Keratinocyte (primary cell): ENCODE measurements at regions not wholly inside any gene's neighbourhood (a gene's known extent, or its start where the extent isn't known, plus 50 kb on each side); places are given as distances from the start of the nearest gene placed in this dataset.

Experiments used
- DNase-seq: peaks from one replicate; pipeline ENCODE4 v3.0.0-alpha.2; 2011; ENCODE audit warnings: low read depth, missing footprints, low spot score
- FAIRE-seq: peaks from 2 replicates; lab custom pipeline; 2011; peaks lifted over from hg19 to GRCh38; lab: Jason Lieb, UNC
- H2AFZ ChIP-seq: 2 replicates; pipeline ENCODE4 v1.6.0; 2012; ENCODE audit warnings: low read length, control low read depth, inconsistent platforms; ENCODE audit not compliant: control insufficient read depth
- H3K27ac ChIP-seq: 2 replicates; pipeline ENCODE4 v1.5.1; 2011; ENCODE audit warnings: low read length; ENCODE audit not compliant: control insufficient read depth, insufficient read depth
- H3K27me3 ChIP-seq: 3 replicates; pipeline ENCODE4 v1.6.0; 2011; ENCODE audit warnings: low read length; ENCODE audit not compliant: control insufficient read depth, insufficient read depth; ENCODE audit errors: extremely low read depth
- H3K36me3 ChIP-seq, 2 experiments: 2 replicates in 1 of 2; 3 replicates in 1 of 2; pipeline ENCODE4 v1.5.1; 2011; ENCODE audit warnings: low read length in 2 of 2, mild to moderate bottlenecking in 1 of 2; ENCODE audit not compliant: control insufficient read depth in 2 of 2, insufficient read depth in 2 of 2; ENCODE audit errors: extremely low read depth in 1 of 2
- H3K4me1 ChIP-seq: 3 replicates; pipeline ENCODE4 v1.5.1; 2011; ENCODE audit warnings: low read length; ENCODE audit not compliant: control insufficient read depth, insufficient read depth; ENCODE audit errors: extremely low read depth
- H3K4me2 ChIP-seq: 3 replicates; pipeline ENCODE4 v1.6.0; 2011; ENCODE audit warnings: low read depth, low read length; ENCODE audit not compliant: control insufficient read depth, insufficient read depth; ENCODE audit errors: extremely low read depth
- H3K4me3 ChIP-seq, 3 experiments: fragments of 200-600 bp in 1 of 3; sonication (generic) in 1 of 3; 2 replicates in 2 of 3; 3 replicates in 1 of 3; pipeline ENCODE4 v1.5.1; 2011 to 2016; ENCODE audit warnings: low read length in 3 of 3, mild to moderate bottlenecking in 3 of 3, control low read depth in 2 of 3, inconsistent platforms in 1 of 3, low read depth in 1 of 3, mixed read lengths in 1 of 3, mixed run types in 1 of 3, moderate library complexity in 1 of 3; ENCODE audit not compliant: control insufficient read depth in 2 of 3, insufficient read depth in 2 of 3; ENCODE audit errors: extremely low read depth in 1 of 3
- H3K79me2 ChIP-seq: 2 replicates; pipeline ENCODE4 v1.6.0; 2012; ENCODE audit warnings: low read length; ENCODE audit not compliant: control insufficient read depth, insufficient read depth
- H3K9ac ChIP-seq: 3 replicates; pipeline ENCODE4 v1.6.0; 2011; ENCODE audit warnings: low read length; ENCODE audit not compliant: control insufficient read depth, insufficient read depth; ENCODE audit errors: extremely low read depth
- H3K9me1 ChIP-seq: 3 replicates; pipeline ENCODE4 v1.6.0; 2011; ENCODE audit warnings: low read length; ENCODE audit not compliant: control insufficient read depth, insufficient read depth; ENCODE audit errors: extremely low read depth
- H3K9me3 ChIP-seq: 2 replicates; pipeline ENCODE4 v1.5.1; 2012; ENCODE audit warnings: low read depth, low read length; ENCODE audit not compliant: control insufficient read depth
- H4K20me1 ChIP-seq: 3 replicates; pipeline ENCODE4 v1.6.0; 2011; ENCODE audit warnings: low read length; ENCODE audit not compliant: control insufficient read depth, insufficient read depth; ENCODE audit errors: extremely low read depth
- EZH2 ChIP-seq: IDR thresholded peaks from one replicate; pipeline ENCODE4 v1.6.1; 2012; ENCODE audit warnings: inconsistent platforms, mild to moderate bottlenecking, low read length, moderate library complexity
- dilution Hi-C: fragments of 300-500 bp; cut with MboI; formaldehyde crosslinking; loops from one replicate; pipeline ENCODE4 v1.7.0; 2020; ENCODE audit warnings: low sequenced_read_pairs; ENCODE audit not compliant: extremely low pct_ligation_motif_present
- TF ChIP-seq, protein P1 (sequence below), 3 experiments: IDR thresholded peaks in 1 of 3; conservative IDR thresholded peaks in 1 of 3; optimal IDR thresholded peaks in 1 of 3; 2 replicates in 2 of 3; 3 replicates in 1 of 3; pipeline versions ENCODE3 to v1.5.1; 2011; ENCODE audit warnings: low read length in 3 of 3, mild to moderate bottlenecking in 3 of 3, moderate library complexity in 2 of 3, control low read depth in 1 of 3, inconsistent platforms in 1 of 3; ENCODE audit not compliant: insufficient read depth in 2 of 3; ENCODE audit errors: extremely low read depth in 1 of 3

DNA sequence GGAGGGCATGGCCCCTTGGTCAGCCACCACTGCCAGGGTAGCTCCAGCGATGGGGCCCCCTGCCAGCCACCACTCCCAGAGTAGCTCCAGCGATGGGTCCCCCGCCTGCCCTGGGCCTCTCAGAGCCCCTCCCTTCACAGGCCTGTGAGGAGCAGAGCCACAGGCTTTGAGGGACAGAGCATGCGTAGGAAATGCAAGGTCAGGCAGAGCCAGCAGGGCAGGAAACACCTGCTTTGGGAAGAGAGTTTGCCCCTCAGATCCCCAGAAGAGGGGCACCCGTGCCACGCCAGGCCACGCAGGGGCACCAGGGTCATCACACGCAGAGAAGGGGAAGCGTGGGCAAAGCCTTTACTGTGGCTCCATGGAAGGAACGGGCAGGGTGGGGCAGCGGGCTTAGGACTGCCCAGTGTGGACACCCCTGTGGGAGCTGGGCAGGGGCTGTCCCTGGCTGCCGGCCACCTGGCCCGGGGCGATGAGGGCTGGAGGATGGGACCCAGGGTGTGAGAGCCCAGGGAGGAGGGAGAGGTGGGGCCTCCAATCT is 477.8 kb downstream of the BRD1 start:
- H2AFZ ChIP-seq, result no peak overlapping the region
- no peaks in the 10 kb centered on the region for H3K79me2 ChIP-seq
- DNase-seq, result no peak
- FAIRE-seq, result no peak
- no peak overlapping the region for H3K4me3 ChIP-seq
- no peak overlapping the region for H3K27ac ChIP-seq
- no peaks in the 10 kb centered on the region for H3K9me1 ChIP-seq
- no peaks in the 10 kb centered on the region for H4K20me1 ChIP-seq
- H3K27me3 ChIP-seq, result no peaks in the 10 kb centered on the region
- H3K9ac ChIP-seq, result no peak overlapping the region
- H3K36me3 ChIP-seq, result no peaks in the 10 kb centered on the region
- H3K9me3 ChIP-seq, result peaks cover 24% of the 10 kb centered on the region
- dilution Hi-C loops, result no loop called here
- H3K4me1 ChIP-seq, result no peaks in the 10 kb centered on the region
- no peak for TF ChIP-seq EZH2
- TF ChIP-seq, protein P1, sequence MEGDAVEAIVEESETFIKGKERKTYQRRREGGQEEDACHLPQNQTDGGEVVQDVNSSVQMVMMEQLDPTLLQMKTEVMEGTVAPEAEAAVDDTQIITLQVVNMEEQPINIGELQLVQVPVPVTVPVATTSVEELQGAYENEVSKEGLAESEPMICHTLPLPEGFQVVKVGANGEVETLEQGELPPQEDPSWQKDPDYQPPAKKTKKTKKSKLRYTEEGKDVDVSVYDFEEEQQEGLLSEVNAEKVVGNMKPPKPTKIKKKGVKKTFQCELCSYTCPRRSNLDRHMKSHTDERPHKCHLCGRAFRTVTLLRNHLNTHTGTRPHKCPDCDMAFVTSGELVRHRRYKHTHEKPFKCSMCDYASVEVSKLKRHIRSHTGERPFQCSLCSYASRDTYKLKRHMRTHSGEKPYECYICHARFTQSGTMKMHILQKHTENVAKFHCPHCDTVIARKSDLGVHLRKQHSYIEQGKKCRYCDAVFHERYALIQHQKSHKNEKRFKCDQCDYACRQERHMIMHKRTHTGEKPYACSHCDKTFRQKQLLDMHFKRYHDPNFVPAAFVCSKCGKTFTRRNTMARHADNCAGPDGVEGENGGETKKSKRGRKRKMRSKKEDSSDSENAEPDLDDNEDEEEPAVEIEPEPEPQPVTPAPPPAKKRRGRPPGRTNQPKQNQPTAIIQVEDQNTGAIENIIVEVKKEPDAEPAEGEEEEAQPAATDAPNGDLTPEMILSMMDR (optimal IDR thresholded peaks at IDR 0.05 in 1 of 3, IDR thresholded peaks at IDR 0.05 in 1 of 3, conservative IDR thresholded peaks at IDR 0.05 in 1 of 3; ENCODE audit: extremely low read depth in 1 of 3, insufficient read depth in 2 of 3, low read length in 3 of 3), result no peak
- H3K4me2 ChIP-seq, result no peak overlapping the region

- no peak for DNase-seq
- H3K9ac ChIP-seq, result no peak overlapping the region
- H4K20me1 ChIP-seq, result no peaks in the 10 kb centered on the region
- dilution Hi-C loops, result no loop called here
- H2AFZ ChIP-seq, result no peak overlapping the region
- no peaks in the 10 kb centered on the region for H3K9me1 ChIP-seq
- TF ChIP-seq, protein P1 (optimal IDR thresholded peaks at IDR 0.05 in 1 of 3, IDR thresholded peaks at IDR 0.05 in 1 of 3, conservative IDR thresholded peaks at IDR 0.05 in 1 of 3; ENCODE audit: extremely low read depth in 1 of 3, insufficient read depth in 2 of 3, low read length in 3 of 3), result no peak
- TF ChIP-seq EZH2, result no peak
- no peak overlapping the region for H3K27ac ChIP-seq
- no peak overlapping the region for H3K4me3 ChIP-seq
- no peak for FAIRE-seq
- H3K79me2 ChIP-seq, result no peaks in the 10 kb centered on the region
- H3K27me3 ChIP-seq, result no peaks in the 10 kb centered on the region
- no peaks in the 10 kb centered on the region for H3K36me3 ChIP-seq
- no peaks in the 10 kb centered on the region for H3K4me1 ChIP-seq
- peaks cover 21% of the 10 kb centered on the region for H3K9me3 ChIP-seq
- H3K4me2 ChIP-seq, result no peak overlapping the region
Observed at GRCh38 chr22:49349181-49349835, 478.4 kb downstream of the BRD1 start.
